ELR (cell line): ENCODE measurements at regions not wholly inside any gene's neighbourhood (a gene's known extent, or its start where the extent isn't known, plus 50 kb on each side); places are given as distances from the start of the nearest gene placed in this dataset.

ENCODE experiments used
- DNase-seq: peaks from one replicate; pipeline ENCODE4 v3.0.0-alpha.2; 2015; ENCODE audit warnings: low read depth

GRCh38 chr1:229033480-229033879 is 237.4 kb upstream of the RAB4A start:
- DNase-seq, result no peak

- DNase-seq, result no peak
These were observed 236.6 kb upstream of the RAB4A start for GRCh38 chr1:229034342-229034741.

- no peak for DNase-seq
These were observed 235.7 kb upstream of the RAB4A start for GRCh38 chr1:229035054-229035747.

GRCh38 chr1:229035748-229036082 is 235.2 kb upstream of the RAB4A start:
- DNase-seq, result no peak

- no peak for DNase-seq
These were observed 233.0 kb upstream of the RAB4A start for GRCh38 chr1:229037806-229038405.

- DNase-seq, result no peak
These were observed 230.1 kb upstream of the RAB4A start for GRCh38 chr1:229040630-229041358.

GRCh38 chr1:229041946-229042345 is 229.0 kb upstream of the RAB4A start:
- no peak for DNase-seq

GRCh38 chr1:229042482-229042881 is 228.4 kb upstream of the RAB4A start:
- DNase-seq, result no peak

GRCh38 chr1:229043115-229043514 is 227.8 kb upstream of the RAB4A start:
- no peak for DNase-seq

GRCh38 chr1:229046251-229046853 is 224.6 kb upstream of the RAB4A start:
- no peak for DNase-seq

- DNase-seq, result no peak
These were observed 223.6 kb upstream of the RAB4A start for GRCh38 chr1:229047161-229047839.

GRCh38 chr1:229047840-229048620 is 222.9 kb upstream of the RAB4A start:
- DNase-seq, result no peak

GRCh38 chr1:229048896-229049295 is 222.0 kb upstream of the RAB4A start:
- DNase-seq, result no peak

- no peak for DNase-seq
These were observed 214.9 kb upstream of the RAB4A start for GRCh38 chr1:229056046-229056445.

- DNase-seq, result no peak
These were observed 212.8 kb upstream of the RAB4A start for GRCh38 chr1:229058111-229058561.

- DNase-seq, result no peak
These were observed 212.2 kb upstream of the RAB4A start for GRCh38 chr1:229058729-229059128.

GRCh38 chr1:229059671-229060539 is 211.0 kb upstream of the RAB4A start:
- no peak for DNase-seq

- no peak for DNase-seq
These were observed 208.8 kb upstream of the RAB4A start for GRCh38 chr1:229062135-229062534.

GRCh38 chr1:229063154-229063773 is 207.6 kb upstream of the RAB4A start:
- DNase-seq, result no peak
